ENCODE measurements at regions not wholly inside any gene's neighbourhood (a gene's known extent, or its start where the extent isn't known, plus 50 kb on each side); places are given as distances from the start of the nearest gene placed in this dataset.

- DNase-seq = no peak
- Histone ChIP-seq H3K9me3 (ENCODE audit: control insufficient read depth, low read length) (no peaks in the 10 kb centered on the region), H3K4me3 (ENCODE audit: insufficient read depth, low read depth, low read length, poor library complexity, severe bottlenecking) (no peak overlapping the region), H3K36me3 (ENCODE audit: control insufficient read depth, insufficient read depth, low read length) (no peaks in the 10 kb centered on the region), H3K4me1 (ENCODE audit: control insufficient read depth, insufficient read depth, low read length, poor library complexity, severe bottlenecking) (no peaks in the 10 kb centered on the region), H3K27me3 (replicated peaks; ENCODE audit: control insufficient read depth, insufficient read depth, low read length, poor library complexity, severe bottlenecking) (peaks cover 2% of the 10 kb centered on the region), H3K27ac (ENCODE audit: insufficient read depth, low read length, poor library complexity, severe bottlenecking) (no peak overlapping the region)
Observed at GRCh38 chr12:130216031-130216430, 53.8 kb downstream of the FZD10 start.

- no peaks in the 10 kb centered on the region for H3K9me3 ChIP-seq (ENCODE audit: control insufficient read depth, low read length)
- DNase-seq = no peak
- H3K27ac ChIP-seq (ENCODE audit: insufficient read depth, low read length, poor library complexity, severe bottlenecking) = no peak overlapping the region
Observed at GRCh38 chr12:130218682-130219081, 56.4 kb downstream of the FZD10 start.

GRCh38 chr12:130219929-130220705 lies 57.9 kb downstream of the FZD10 start:
- no peak for DNase-seq
- Histone ChIP-seq H3K9me3 (ENCODE audit: control insufficient read depth, low read length) (no peaks in the 10 kb centered on the region), H3K4me3 (ENCODE audit: insufficient read depth, low read depth, low read length, poor library complexity, severe bottlenecking) (no peak overlapping the region), H3K27me3 (replicated peaks; ENCODE audit: control insufficient read depth, insufficient read depth, low read length, poor library complexity, severe bottlenecking) (peaks cover 2% of the 10 kb centered on the region), H3K36me3 (ENCODE audit: control insufficient read depth, insufficient read depth, low read length) (no peaks in the 10 kb centered on the region), H3K27ac (ENCODE audit: insufficient read depth, low read length, poor library complexity, severe bottlenecking) (no peak overlapping the region), H3K4me1 (ENCODE audit: control insufficient read depth, insufficient read depth, low read length, poor library complexity, severe bottlenecking) (no peaks in the 10 kb centered on the region)

More at GRCh38 chr12:130218682-130219081, 56.4 kb downstream of the FZD10 start:
- peaks cover 2% of the 10 kb centered on the region for H3K27me3 ChIP-seq (replicated peaks; ENCODE audit: control insufficient read depth, insufficient read depth, low read length, poor library complexity, severe bottlenecking)
- H3K4me3 ChIP-seq (ENCODE audit: insufficient read depth, low read depth, low read length, poor library complexity, severe bottlenecking) = no peak overlapping the region
- H3K4me1 ChIP-seq (ENCODE audit: control insufficient read depth, insufficient read depth, low read length, poor library complexity, severe bottlenecking) = no peaks in the 10 kb centered on the region
- H3K36me3 ChIP-seq (ENCODE audit: control insufficient read depth, insufficient read depth, low read length) = no peaks in the 10 kb centered on the region

- no peak overlapping the region for H3K4me3 ChIP-seq (ENCODE audit: insufficient read depth, low read depth, low read length, poor library complexity, severe bottlenecking)
- H3K27me3 ChIP-seq (replicated peaks; ENCODE audit: control insufficient read depth, insufficient read depth, low read length, poor library complexity, severe bottlenecking) = peaks cover 2% of the 10 kb centered on the region
- no peak overlapping the region for H3K27ac ChIP-seq (ENCODE audit: insufficient read depth, low read length, poor library complexity, severe bottlenecking)
- H3K9me3 ChIP-seq (ENCODE audit: control insufficient read depth, low read length) = no peaks in the 10 kb centered on the region
- no peaks in the 10 kb centered on the region for H3K4me1 ChIP-seq (ENCODE audit: control insufficient read depth, insufficient read depth, low read length, poor library complexity, severe bottlenecking)
- no peaks in the 10 kb centered on the region for H3K36me3 ChIP-seq (ENCODE audit: control insufficient read depth, insufficient read depth, low read length)
- DNase-seq = no peak
Observed at GRCh38 chr12:130220706-130221100, 58.4 kb downstream of the FZD10 start.

- H3K27ac ChIP-seq (ENCODE audit: insufficient read depth, low read length, poor library complexity, severe bottlenecking) = no peak overlapping the region
- H3K9me3 ChIP-seq (ENCODE audit: control insufficient read depth, low read length) = no peaks in the 10 kb centered on the region
- no peaks in the 10 kb centered on the region for H3K36me3 ChIP-seq (ENCODE audit: control insufficient read depth, insufficient read depth, low read length)
- H3K4me1 ChIP-seq (ENCODE audit: control insufficient read depth, insufficient read depth, low read length, poor library complexity, severe bottlenecking) = no peaks in the 10 kb centered on the region
- no peak overlapping the region for H3K4me3 ChIP-seq (ENCODE audit: insufficient read depth, low read depth, low read length, poor library complexity, severe bottlenecking)
- DNase-seq = no peak
- peaks cover 2% of the 10 kb centered on the region for H3K27me3 ChIP-seq (replicated peaks; ENCODE audit: control insufficient read depth, insufficient read depth, low read length, poor library complexity, severe bottlenecking)
Observed at GRCh38 chr12:130222519-130223218, 60.4 kb downstream of the FZD10 start.

GRCh38 chr12:130223767-130224244 lies 61.5 kb downstream of the FZD10 start:
- Histone ChIP-seq H3K9me3 (ENCODE audit: control insufficient read depth, low read length) (no peaks in the 10 kb centered on the region), H3K27me3 (replicated peaks; ENCODE audit: control insufficient read depth, insufficient read depth, low read length, poor library complexity, severe bottlenecking) (peaks cover 2% of the 10 kb centered on the region), H3K4me1 (ENCODE audit: control insufficient read depth, insufficient read depth, low read length, poor library complexity, severe bottlenecking) (no peaks in the 10 kb centered on the region)

GRCh38 chr12:130224613-130225012 lies 62.3 kb downstream of the FZD10 start:
- Histone ChIP-seq H3K9me3 (ENCODE audit: control insufficient read depth, low read length) (no peaks in the 10 kb centered on the region), H3K4me1 (ENCODE audit: control insufficient read depth, insufficient read depth, low read length, poor library complexity, severe bottlenecking) (no peaks in the 10 kb centered on the region), H3K4me3 (ENCODE audit: insufficient read depth, low read depth, low read length, poor library complexity, severe bottlenecking) (no peak overlapping the region), H3K36me3 (ENCODE audit: control insufficient read depth, insufficient read depth, low read length) (no peaks in the 10 kb centered on the region), H3K27me3 (replicated peaks; ENCODE audit: control insufficient read depth, insufficient read depth, low read length, poor library complexity, severe bottlenecking) (peaks cover 2% of the 10 kb centered on the region), H3K27ac (ENCODE audit: insufficient read depth, low read length, poor library complexity, severe bottlenecking) (no peak overlapping the region)
- DNase-seq = no peak

More at GRCh38 chr12:130223767-130224244, 61.5 kb downstream of the FZD10 start:
- Histone ChIP-seq H3K4me3 (ENCODE audit: insufficient read depth, low read depth, low read length, poor library complexity, severe bottlenecking) (no peak overlapping the region), H3K36me3 (ENCODE audit: control insufficient read depth, insufficient read depth, low read length) (no peaks in the 10 kb centered on the region), H3K27ac (ENCODE audit: insufficient read depth, low read length, poor library complexity, severe bottlenecking) (no peak overlapping the region)
- no peak for DNase-seq

GRCh38 chr12:130225347-130225746 lies 63.1 kb downstream of the FZD10 start:
- Histone ChIP-seq H3K9me3 (ENCODE audit: control insufficient read depth, low read length) (no peaks in the 10 kb centered on the region), H3K27ac (ENCODE audit: insufficient read depth, low read length, poor library complexity, severe bottlenecking) (no peak overlapping the region), H3K36me3 (ENCODE audit: control insufficient read depth, insufficient read depth, low read length) (no peaks in the 10 kb centered on the region), H3K4me1 (ENCODE audit: control insufficient read depth, insufficient read depth, low read length, poor library complexity, severe bottlenecking) (no peaks in the 10 kb centered on the region), H3K27me3 (replicated peaks; ENCODE audit: control insufficient read depth, insufficient read depth, low read length, poor library complexity, severe bottlenecking) (no peaks in the 10 kb centered on the region), H3K4me3 (ENCODE audit: insufficient read depth, low read depth, low read length, poor library complexity, severe bottlenecking) (no peak overlapping the region)
- no peak for DNase-seq

- no peaks in the 10 kb centered on the region for H3K9me3 ChIP-seq (ENCODE audit: control insufficient read depth, low read length)
- no peaks in the 10 kb centered on the region for H3K36me3 ChIP-seq (ENCODE audit: control insufficient read depth, insufficient read depth, low read length)
- H3K4me3 ChIP-seq (ENCODE audit: insufficient read depth, low read depth, low read length, poor library complexity, severe bottlenecking) = no peak overlapping the region
- H3K4me1 ChIP-seq (ENCODE audit: control insufficient read depth, insufficient read depth, low read length, poor library complexity, severe bottlenecking) = no peaks in the 10 kb centered on the region
- DNase-seq = no peak
- H3K27ac ChIP-seq (ENCODE audit: insufficient read depth, low read length, poor library complexity, severe bottlenecking) = no peak overlapping the region
- H3K27me3 ChIP-seq (replicated peaks; ENCODE audit: control insufficient read depth, insufficient read depth, low read length, poor library complexity, severe bottlenecking) = no peaks in the 10 kb centered on the region
Observed at GRCh38 chr12:130226126-130226525, 63.9 kb downstream of the FZD10 start.

- Histone ChIP-seq H3K9me3 (ENCODE audit: control insufficient read depth, low read length) (no peaks in the 10 kb centered on the region), H3K4me1 (ENCODE audit: control insufficient read depth, insufficient read depth, low read length, poor library complexity, severe bottlenecking) (no peaks in the 10 kb centered on the region), H3K4me3 (ENCODE audit: insufficient read depth, low read depth, low read length, poor library complexity, severe bottlenecking) (no peak overlapping the region), H3K36me3 (ENCODE audit: control insufficient read depth, insufficient read depth, low read length) (no peaks in the 10 kb centered on the region), H3K27me3 (replicated peaks; ENCODE audit: control insufficient read depth, insufficient read depth, low read length, poor library complexity, severe bottlenecking) (no peaks in the 10 kb centered on the region), H3K27ac (ENCODE audit: insufficient read depth, low read length, poor library complexity, severe bottlenecking) (no peak overlapping the region)
- no peak for DNase-seq
Observed at GRCh38 chr12:130226771-130227170, 64.5 kb downstream of the FZD10 start.

Measured in effector memory CD4-positive, alpha-beta T cell (primary cell).